HG03521 (cell line): ENCODE measurements at regions not wholly inside any gene's neighbourhood (a gene's known extent, or its start where the extent isn't known, plus 50 kb on each side); places are given as distances from the start of the nearest gene placed in this dataset.

Experiments
- ATAC-seq: cut with Tn5 transposase; IDR thresholded peaks from one replicate; pipeline ENCODE4 v1.9.1; 2021; ENCODE audit warnings: mild to moderate bottlenecking, moderate library complexity; ENCODE audit not compliant: unreplicated experiment

- no peak for ATAC-seq
Observed at GRCh38 chr7:94266238-94266644, 128.5 kb upstream of the COL1A2 start.

- no peak for ATAC-seq
Observed at GRCh38 chr7:94270772-94271171, 123.9 kb upstream of the COL1A2 start.

GRCh38 chr7:94272821-94273583, 121.7 kb upstream of the COL1A2 start:
- no peak for ATAC-seq

- no peak for ATAC-seq
Observed at GRCh38 chr7:94274828-94275227, 119.9 kb upstream of the COL1A2 start.

GRCh38 chr7:94276027-94276426, 118.7 kb upstream of the COL1A2 start:
- ATAC-seq = no peak

GRCh38 chr7:94276795-94277194, 117.9 kb upstream of the COL1A2 start:
- no peak for ATAC-seq

GRCh38 chr7:94277236-94277635, 117.5 kb upstream of the COL1A2 start:
- no peak for ATAC-seq

- no peak for ATAC-seq
Observed at GRCh38 chr7:94280851-94281250, 113.8 kb upstream of the COL1A2 start.

- ATAC-seq = no peak
Observed at GRCh38 chr7:94284104-94284503, 110.6 kb upstream of the COL1A2 start.

GRCh38 chr7:94286111-94286510, 108.6 kb upstream of the COL1A2 start:
- no peak for ATAC-seq

GRCh38 chr7:94288096-94288495, 106.6 kb upstream of the COL1A2 start:
- ATAC-seq = no peak

GRCh38 chr7:94289071-94289470, 105.6 kb upstream of the COL1A2 start:
- no peak for ATAC-seq

GRCh38 chr7:94294471-94295131, 100.1 kb upstream of the COL1A2 start:
- no peak for ATAC-seq

GRCh38 chr7:94295850-94296249, 98.8 kb upstream of the COL1A2 start:
- ATAC-seq = no peak

GRCh38 chr7:94296881-94297280, 97.8 kb upstream of the COL1A2 start:
- no peak for ATAC-seq

GRCh38 chr7:94297397-94297838, 97.3 kb upstream of the COL1A2 start:
- ATAC-seq = no peak

- ATAC-seq = no peak
Observed at GRCh38 chr7:94298943-94299342, 95.8 kb upstream of the COL1A2 start.

- ATAC-seq = no peak
Observed at GRCh38 chr7:94300176-94300835, 94.4 kb upstream of the COL1A2 start.

GRCh38 chr7:94301024-94301586, 93.6 kb upstream of the COL1A2 start:
- no peak for ATAC-seq

- no peak for ATAC-seq
Observed at GRCh38 chr7:94303118-94303517, 91.6 kb upstream of the COL1A2 start.

GRCh38 chr7:94303695-94304094, 91.0 kb upstream of the COL1A2 start:
- ATAC-seq = no peak

- no peak for ATAC-seq
Observed at GRCh38 chr7:94304878-94305277, 89.8 kb upstream of the COL1A2 start.
